HFFc6 (cell line): ENCODE measurements at regions not wholly inside any gene's neighbourhood (a gene's known extent, or its start where the extent isn't known, plus 50 kb on each side); places are given as distances from the start of the nearest gene placed in this dataset.

Experiments
- DNase-seq: peaks from one replicate; pipeline ENCODE4 v3.0.0-alpha.2; 2018
- H3K27ac Mint-ChIP-seq: 2 replicates; pipeline ENCODE4 v1.8.0; 2020; ENCODE audit warnings: mild to moderate bottlenecking, mixed read lengths
- H3K27me3 Mint-ChIP-seq: 2 replicates; pipeline ENCODE4 v1.8.0; 2021; ENCODE audit warnings: mild to moderate bottlenecking, moderate library complexity, mixed read lengths; ENCODE audit not compliant: insufficient read depth
- H3K36me3 Mint-ChIP-seq: 2 replicates; pipeline ENCODE4 v1.8.0; 2021; ENCODE audit warnings: low read depth, mixed read lengths
- H3K4me1 Mint-ChIP-seq: 2 replicates; pipeline ENCODE4 v1.8.0; 2020; ENCODE audit warnings: low read depth, mixed read lengths
- H3K4me3 Mint-ChIP-seq: 2 replicates; pipeline ENCODE4 v1.8.0; 2020; ENCODE audit warnings: mild to moderate bottlenecking, moderate library complexity, mixed read lengths
- H3K9me3 Mint-ChIP-seq: 2 replicates; pipeline ENCODE4 v1.8.0; 2020; ENCODE audit warnings: mild to moderate bottlenecking, mixed read lengths
- CTCF ChIP-seq: fragments of 200-600 bp; sonication (generic); IDR thresholded peaks from 2 replicates; pipeline ENCODE4 v1.5.0; 2021; ENCODE audit warnings: antibody characterized with exemption, mild to moderate bottlenecking

- Mint-ChIP-seq H3K4me1 (no peaks in the 10 kb centered on the region), H3K4me3 (no peak overlapping the region), H3K27me3 (no peaks in the 10 kb centered on the region), H3K36me3 (no peaks in the 10 kb centered on the region), H3K27ac (no peak overlapping the region), H3K9me3 (peaks cover 32% of the 10 kb centered on the region)
- TF ChIP-seq CTCF = no peak
- DNase-seq = no peak
Observed at GRCh38 chr9:11805969-11806368, 887.2 kb upstream of the TYRP1 start.

GRCh38 chr9:11821306-11821975 lies 871.7 kb upstream of the TYRP1 start:
- Mint-ChIP-seq H3K36me3 (no peaks in the 10 kb centered on the region), H3K4me1 (no peaks in the 10 kb centered on the region), H3K27ac (no peak overlapping the region), H3K4me3 (no peak overlapping the region), H3K27me3 (no peaks in the 10 kb centered on the region), H3K9me3 (peaks cover 17% of the 10 kb centered on the region)
- no peak for TF ChIP-seq CTCF
- DNase-seq = no peak

GRCh38 chr9:11828201-11828600 lies 865.0 kb upstream of the TYRP1 start:
- DNase-seq = no peak
- Mint-ChIP-seq H3K27ac (no peak overlapping the region), H3K9me3 (peaks cover 36% of the 10 kb centered on the region), H3K27me3 (no peaks in the 10 kb centered on the region), H3K4me3 (no peak overlapping the region), H3K4me1 (no peaks in the 10 kb centered on the region), H3K36me3 (no peaks in the 10 kb centered on the region)
- no peak for TF ChIP-seq CTCF

GRCh38 chr9:11833056-11833455 lies 860.1 kb upstream of the TYRP1 start:
- no peaks in the 10 kb centered on the region for H3K36me3 Mint-ChIP-seq
- no peaks in the 10 kb centered on the region for H3K27me3 Mint-ChIP-seq
- DNase-seq = no peak
- H3K9me3 Mint-ChIP-seq = peaks cover 27% of the 10 kb centered on the region
- no peaks in the 10 kb centered on the region for H3K4me1 Mint-ChIP-seq
- no peak overlapping the region for H3K27ac Mint-ChIP-seq
- no peak overlapping the region for H3K4me3 Mint-ChIP-seq
- no peak for TF ChIP-seq CTCF

- no peaks in the 10 kb centered on the region; the same call in 1 of the 2 replicates for H3K27me3 Mint-ChIP-seq
- H3K9me3 Mint-ChIP-seq = peaks cover 14% of the 10 kb centered on the region
- no peak for DNase-seq
- H3K27ac Mint-ChIP-seq = no peak overlapping the region
- no peak overlapping the region for H3K4me3 Mint-ChIP-seq
- H3K4me1 Mint-ChIP-seq = no peaks in the 10 kb centered on the region
- no peak for TF ChIP-seq CTCF
- H3K36me3 Mint-ChIP-seq = no peaks in the 10 kb centered on the region
Observed at GRCh38 chr9:11868795-11869194, 824.4 kb upstream of the TYRP1 start.
